Panc1 (cell line): ENCODE measurements at regions not wholly inside any gene's neighbourhood (a gene's known extent, or its start where the extent isn't known, plus 50 kb on each side); places are given as distances from the start of the nearest gene placed in this dataset.

Experiments
- ATAC-seq: fragments of 200-7000 bp; cut with Tn5 transposase; 2 replicates; pipeline ENCODE4 v1.9.1; 2020; ENCODE audit warnings: mild to moderate bottlenecking, moderate library complexity
- BruUV-seq: library from RNA; stranded (reverse); fragments of 400-500 nt; replicated peaks from 2 replicates; lab custom pipeline; 2021; lab: Mats Ljungman, UMichigan
- CTCF ChIA-PET: fragments of 300-600 bp; sonication (Branson Sonifier 250); formaldehyde crosslinking; loops from one replicate; lab custom pipeline; 2022; ENCODE audit warnings: antibody characterized with exemption; lab: Charles Lee
- POLR2A ChIA-PET: fragments of 300-600 bp; sonication (Branson Sonifier 250); formaldehyde crosslinking; loops from one replicate; lab custom pipeline; 2022; ENCODE audit warnings: antibody characterized with exemption; lab: Charles Lee
- DNase-seq: peaks from one replicate; pipeline ENCODE4 v3.0.0-alpha.2; 2010; ENCODE audit warnings: low read depth, low spot score
- H3K27ac ChIP-seq: 2 replicates; pipeline ENCODE4 v1.5.1; 2011; ENCODE audit warnings: mild to moderate bottlenecking, low read length, inconsistent platforms
- H3K27me3 ChIP-seq: fragments of 200-500 bp; sonication (Bioruptor generic); 2 replicates; pipeline ENCODE4 v1.6.0; 2014; ENCODE audit warnings: low read length, inconsistent platforms; ENCODE audit not compliant: control insufficient read depth, insufficient read depth
- H3K36me3 ChIP-seq: fragments of 200-500 bp; sonication (Bioruptor generic); 2 replicates; pipeline ENCODE4 v1.5.1; 2014; ENCODE audit warnings: inconsistent platforms, mild to moderate bottlenecking, low read length, moderate library complexity; ENCODE audit not compliant: control insufficient read depth, insufficient read depth
- H3K4me1 ChIP-seq: 2 replicates; pipeline ENCODE4 v1.5.1; 2011; ENCODE audit warnings: inconsistent platforms, mild to moderate bottlenecking, low read length, moderate library complexity; ENCODE audit not compliant: control insufficient read depth, insufficient read depth
- H3K4me3 ChIP-seq, 2 experiments: 2 replicates each; pipeline ENCODE4 v1.5.1; 2011 to 2012; ENCODE audit warnings: low read depth in 2 of 2, low read length in 2 of 2, mild to moderate bottlenecking in 2 of 2, inconsistent platforms in 1 of 2, moderate library complexity in 1 of 2
- H3K9me3 ChIP-seq: fragments of 200-500 bp; sonication (Bioruptor generic); 2 replicates; pipeline ENCODE4 v1.5.1; 2014; ENCODE audit warnings: low read depth, mild to moderate bottlenecking, inconsistent platforms, low read length, moderate library complexity; ENCODE audit not compliant: control insufficient read depth, insufficient read depth
- POLR2AphosphoS5 ChIP-seq: IDR thresholded peaks from 2 replicates; pipeline ENCODE4 v1.6.1; 2012; ENCODE audit warnings: mild to moderate bottlenecking, low read depth, low read length, moderate library complexity
- SIN3A ChIP-seq: IDR thresholded peaks from 2 replicates; pipeline ENCODE4 v1.6.1; 2012; ENCODE audit warnings: low read depth, mild to moderate bottlenecking, low read length, moderate library complexity, borderline replicate concordance; ENCODE audit not compliant: insufficient read depth
- TCF7L2 ChIP-seq: IDR thresholded peaks from 2 replicates; pipeline ENCODE4 v1.6.1; 2011; ENCODE audit warnings: mild to moderate bottlenecking, low read depth, low read length, inconsistent platforms
- in situ Hi-C: cut with HindIII; loops from 2 replicates; pipeline ENCODE4 v1.10.0; 2016; ENCODE audit warnings: low sequenced_read_pairs, low pct_unique_long_range_greater_than_20kb
- intact Hi-C: fragments of 100-400 bp; cut with micrococcal nuclease; formaldehyde crosslinking; loops from one replicate; pipeline ENCODE4 v1.10.0; 2022; ENCODE audit not compliant: unreplicated experiment
- TF ChIP-seq, protein P1 (sequence below), 2 experiments: IDR thresholded peaks; 2 replicates each; pipeline ENCODE4 v1.6.1; 2011 to 2012; ENCODE audit warnings: low read depth in 2 of 2, control low read depth in 1 of 2, low read length in 1 of 2, mild to moderate bottlenecking in 1 of 2, moderate library complexity in 1 of 2; ENCODE audit not compliant: insufficient read depth in 1 of 2
- TF ChIP-seq, protein P2 (sequence below): fragments of 450-650 bp; IDR thresholded peaks from 2 replicates; pipeline ENCODE4 v1.5.1; 2017; ENCODE audit warnings: mild to moderate bottlenecking

DNA sequence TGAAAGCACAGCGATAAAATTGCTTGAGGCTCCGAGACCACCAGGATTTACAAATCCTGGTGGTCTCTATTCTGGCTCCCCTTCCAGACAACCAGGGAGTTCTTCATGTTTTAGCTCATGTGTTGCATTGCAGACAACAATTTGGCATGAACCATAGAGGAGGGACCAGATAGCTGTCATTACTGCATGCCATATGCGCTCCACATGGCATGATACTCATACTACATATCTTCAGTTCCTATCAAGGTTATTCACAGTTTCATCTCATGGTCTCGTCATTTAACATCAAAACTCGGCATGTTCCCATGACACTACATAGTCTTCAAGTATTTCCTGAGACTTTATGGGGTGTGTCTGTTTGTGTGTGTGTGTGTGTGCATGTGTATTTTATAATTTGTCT is 220.3 kb downstream of the OR13H1 start:
- intact Hi-C loops, result no loop called here
- POLR2A ChIA-PET, result no interaction called here

DNA sequence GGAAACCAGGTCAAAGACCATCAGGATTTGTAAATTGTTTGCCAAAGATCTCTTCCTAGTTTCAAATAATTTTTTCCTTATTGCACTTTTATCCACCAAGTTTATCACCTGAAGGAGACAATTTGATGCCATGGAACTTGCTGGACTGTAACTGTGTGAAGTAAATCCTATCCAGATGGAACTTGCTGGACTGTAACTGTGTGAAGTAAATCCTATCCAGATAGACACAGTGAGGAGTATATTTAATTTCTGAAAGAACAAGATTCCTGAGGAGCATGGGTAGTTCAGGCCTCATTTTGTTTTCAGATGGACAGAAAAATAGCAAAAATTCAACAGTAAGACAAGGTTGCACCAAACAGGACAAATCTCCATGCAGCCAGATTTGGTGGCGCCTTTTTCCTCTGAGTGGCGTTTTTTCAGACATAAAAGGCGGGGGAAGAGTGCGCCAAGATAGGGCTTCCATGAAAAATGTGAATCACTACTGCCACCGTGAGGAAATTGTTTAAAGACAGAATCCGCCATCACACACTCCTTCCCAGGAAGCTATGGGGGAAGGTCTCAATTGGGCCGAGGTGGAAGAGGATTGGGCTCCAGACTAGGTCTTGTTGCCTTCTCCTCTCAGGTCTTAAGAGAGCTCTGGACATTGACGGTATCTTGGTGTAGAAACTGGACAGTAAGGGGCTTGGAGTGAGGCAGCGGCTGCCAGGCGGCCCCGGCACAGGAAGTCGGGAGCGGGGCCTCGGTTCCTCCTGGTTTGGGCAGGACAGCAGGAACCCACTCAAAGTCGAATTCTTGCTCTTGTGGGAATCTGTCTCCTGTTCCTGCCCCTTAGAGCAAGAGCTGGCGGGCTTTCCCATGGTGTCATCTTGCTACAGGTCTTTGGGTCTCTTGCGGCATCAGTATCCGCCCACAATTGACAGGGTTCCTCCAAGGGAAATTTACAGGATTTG is 234.7 kb downstream of the OR13H1 start:
- Histone ChIP-seq H3K9me3 (no peaks in the 10 kb centered on the region), H3K36me3 (no peaks in the 10 kb centered on the region), H3K4me1 (peaks cover 8% of the 10 kb centered on the region), H3K27me3 (no peaks in the 10 kb centered on the region), H3K27ac (peak overlapping the region; percentile 96), H3K4me3 (peak overlapping the region; percentile 42 to 57)
- BruUV-seq, result no TSS peak
- TF ChIP-seq, protein P1, sequence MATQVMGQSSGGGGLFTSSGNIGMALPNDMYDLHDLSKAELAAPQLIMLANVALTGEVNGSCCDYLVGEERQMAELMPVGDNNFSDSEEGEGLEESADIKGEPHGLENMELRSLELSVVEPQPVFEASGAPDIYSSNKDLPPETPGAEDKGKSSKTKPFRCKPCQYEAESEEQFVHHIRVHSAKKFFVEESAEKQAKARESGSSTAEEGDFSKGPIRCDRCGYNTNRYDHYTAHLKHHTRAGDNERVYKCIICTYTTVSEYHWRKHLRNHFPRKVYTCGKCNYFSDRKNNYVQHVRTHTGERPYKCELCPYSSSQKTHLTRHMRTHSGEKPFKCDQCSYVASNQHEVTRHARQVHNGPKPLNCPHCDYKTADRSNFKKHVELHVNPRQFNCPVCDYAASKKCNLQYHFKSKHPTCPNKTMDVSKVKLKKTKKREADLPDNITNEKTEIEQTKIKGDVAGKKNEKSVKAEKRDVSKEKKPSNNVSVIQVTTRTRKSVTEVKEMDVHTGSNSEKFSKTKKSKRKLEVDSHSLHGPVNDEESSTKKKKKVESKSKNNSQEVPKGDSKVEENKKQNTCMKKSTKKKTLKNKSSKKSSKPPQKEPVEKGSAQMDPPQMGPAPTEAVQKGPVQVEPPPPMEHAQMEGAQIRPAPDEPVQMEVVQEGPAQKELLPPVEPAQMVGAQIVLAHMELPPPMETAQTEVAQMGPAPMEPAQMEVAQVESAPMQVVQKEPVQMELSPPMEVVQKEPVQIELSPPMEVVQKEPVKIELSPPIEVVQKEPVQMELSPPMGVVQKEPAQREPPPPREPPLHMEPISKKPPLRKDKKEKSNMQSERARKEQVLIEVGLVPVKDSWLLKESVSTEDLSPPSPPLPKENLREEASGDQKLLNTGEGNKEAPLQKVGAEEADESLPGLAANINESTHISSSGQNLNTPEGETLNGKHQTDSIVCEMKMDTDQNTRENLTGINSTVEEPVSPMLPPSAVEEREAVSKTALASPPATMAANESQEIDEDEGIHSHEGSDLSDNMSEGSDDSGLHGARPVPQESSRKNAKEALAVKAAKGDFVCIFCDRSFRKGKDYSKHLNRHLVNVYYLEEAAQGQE (IDR thresholded peaks at IDR 0.05; ENCODE audit: insufficient read depth in 1 of 2, low read depth in 2 of 2, low read length in 1 of 2), result 0 out of 4 replicates have a peak, but pooled peaks of 1 of the 2 experiments have one; percentile 20
- TF ChIP-seq, protein P2, sequence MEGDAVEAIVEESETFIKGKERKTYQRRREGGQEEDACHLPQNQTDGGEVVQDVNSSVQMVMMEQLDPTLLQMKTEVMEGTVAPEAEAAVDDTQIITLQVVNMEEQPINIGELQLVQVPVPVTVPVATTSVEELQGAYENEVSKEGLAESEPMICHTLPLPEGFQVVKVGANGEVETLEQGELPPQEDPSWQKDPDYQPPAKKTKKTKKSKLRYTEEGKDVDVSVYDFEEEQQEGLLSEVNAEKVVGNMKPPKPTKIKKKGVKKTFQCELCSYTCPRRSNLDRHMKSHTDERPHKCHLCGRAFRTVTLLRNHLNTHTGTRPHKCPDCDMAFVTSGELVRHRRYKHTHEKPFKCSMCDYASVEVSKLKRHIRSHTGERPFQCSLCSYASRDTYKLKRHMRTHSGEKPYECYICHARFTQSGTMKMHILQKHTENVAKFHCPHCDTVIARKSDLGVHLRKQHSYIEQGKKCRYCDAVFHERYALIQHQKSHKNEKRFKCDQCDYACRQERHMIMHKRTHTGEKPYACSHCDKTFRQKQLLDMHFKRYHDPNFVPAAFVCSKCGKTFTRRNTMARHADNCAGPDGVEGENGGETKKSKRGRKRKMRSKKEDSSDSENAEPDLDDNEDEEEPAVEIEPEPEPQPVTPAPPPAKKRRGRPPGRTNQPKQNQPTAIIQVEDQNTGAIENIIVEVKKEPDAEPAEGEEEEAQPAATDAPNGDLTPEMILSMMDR, result peak; percentile 72
- TF ChIP-seq TCF7L2 (peak; percentile 40; the same call in 1 of the 2 replicates), SIN3A (no peak), POLR2AphosphoS5 (peak; percentile 48; the same call in 1 of the 2 replicates)
- ATAC-seq, result peak; percentile 97
- intact Hi-C loops (loop anchor here (2.0 kb wide), 1 partner anchor 32 kb away; no protein-coding TSS in a partner anchor), in situ Hi-C loops (no loop called here)
- no peak for DNase-seq
- ChIA-PET POLR2A (no interaction called here), CTCF (no interaction called here)

More for the DNA sequence above, 220.3 kb downstream of the OR13H1 start:
- Histone ChIP-seq H3K36me3 (no peaks in the 10 kb centered on the region), H3K4me3 (peak overlapping the region; percentile 24 to 60; a peak in 3 of 4 replicates), H3K27me3 (no peaks in the 10 kb centered on the region), H3K27ac (peak overlapping the region; percentile 84), H3K9me3 (no peaks in the 10 kb centered on the region), H3K4me1 (peaks cover 10% of the 10 kb centered on the region)
- no TSS peak for BruUV-seq
- DNase-seq (no peak), ATAC-seq (no peak)
- CTCF ChIA-PET, result no interaction called here
- in situ Hi-C loops, result no loop called here
- TF ChIP-seq, protein P1 (IDR thresholded peaks at IDR 0.05; ENCODE audit: insufficient read depth in 1 of 2, low read depth in 2 of 2, low read length in 1 of 2), result no peak
- no peak for TF ChIP-seq SIN3A
- no peak for TF ChIP-seq POLR2AphosphoS5
- TF ChIP-seq, protein P2, result no peak
- no peak for TF ChIP-seq TCF7L2
